ENCODE measurements at regions not wholly inside any gene's neighbourhood (a gene's known extent, or its start where the extent isn't known, plus 50 kb on each side); places are given as distances from the start of the nearest gene placed in this dataset.

DNA sequence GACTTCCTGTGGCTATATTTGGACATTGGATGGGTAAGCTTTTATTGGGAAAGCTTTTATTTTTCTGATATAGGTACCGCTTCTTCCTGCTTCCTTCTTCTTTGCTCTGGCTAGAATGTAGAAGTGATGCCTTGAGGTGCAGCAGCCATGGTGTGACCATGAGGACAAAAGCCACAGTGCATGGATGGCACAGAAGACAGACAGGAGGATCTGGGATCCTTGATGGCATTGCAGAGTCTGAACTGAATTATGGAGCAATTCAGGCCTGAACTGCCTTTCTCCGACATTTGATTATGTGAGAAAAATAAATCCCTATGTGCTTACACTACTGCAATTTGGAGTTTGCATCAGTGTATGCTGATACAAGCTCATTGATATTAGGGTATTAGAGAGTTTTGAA lies 191.3 kb upstream of the CRY1 start:
- TF ChIP-seq, protein P1, sequence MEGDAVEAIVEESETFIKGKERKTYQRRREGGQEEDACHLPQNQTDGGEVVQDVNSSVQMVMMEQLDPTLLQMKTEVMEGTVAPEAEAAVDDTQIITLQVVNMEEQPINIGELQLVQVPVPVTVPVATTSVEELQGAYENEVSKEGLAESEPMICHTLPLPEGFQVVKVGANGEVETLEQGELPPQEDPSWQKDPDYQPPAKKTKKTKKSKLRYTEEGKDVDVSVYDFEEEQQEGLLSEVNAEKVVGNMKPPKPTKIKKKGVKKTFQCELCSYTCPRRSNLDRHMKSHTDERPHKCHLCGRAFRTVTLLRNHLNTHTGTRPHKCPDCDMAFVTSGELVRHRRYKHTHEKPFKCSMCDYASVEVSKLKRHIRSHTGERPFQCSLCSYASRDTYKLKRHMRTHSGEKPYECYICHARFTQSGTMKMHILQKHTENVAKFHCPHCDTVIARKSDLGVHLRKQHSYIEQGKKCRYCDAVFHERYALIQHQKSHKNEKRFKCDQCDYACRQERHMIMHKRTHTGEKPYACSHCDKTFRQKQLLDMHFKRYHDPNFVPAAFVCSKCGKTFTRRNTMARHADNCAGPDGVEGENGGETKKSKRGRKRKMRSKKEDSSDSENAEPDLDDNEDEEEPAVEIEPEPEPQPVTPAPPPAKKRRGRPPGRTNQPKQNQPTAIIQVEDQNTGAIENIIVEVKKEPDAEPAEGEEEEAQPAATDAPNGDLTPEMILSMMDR (conservative IDR thresholded peaks at IDR 0.05; ENCODE audit: low read depth, low read length): no peak
- TF ChIP-seq EZH2phosphoT487 (IDR thresholded peaks at IDR 0.05; ENCODE audit: borderline replicate concordance, low read length): no peak
- TF ChIP-seq EZH2 (IDR thresholded peaks at IDR 0.05; ENCODE audit: low read length, unreplicated experiment): no peak

Data from PC-3 (cell line).